Smooth muscle cell (in vitro differentiated cells): ENCODE measurements at regions not wholly inside any gene's neighbourhood (a gene's known extent, or its start where the extent isn't known, plus 50 kb on each side); places are given as distances from the start of the nearest gene placed in this dataset.

ENCODE experiments used
- DNase-seq: peaks from one replicate; lab custom pipeline; 2025; ENCODE audit not compliant: unreplicated experiment; lab: John Stamatoyannopoulos, UW
- H2AFZ ChIP-seq: fragments of 200-600 bp; sonication (generic); 2 replicates; pipeline ENCODE4 v1.6.0; 2016; ENCODE audit warnings: antibody characterized with exemption, low read depth, mild to moderate bottlenecking
- H3F3A ChIP-seq: fragments of 200-600 bp; sonication (generic); 2 replicates; pipeline ENCODE4 v1.6.0; 2017; ENCODE audit warnings: antibody characterized with exemption, low read depth
- H3K27ac ChIP-seq: fragments of 200-600 bp; sonication (generic); 2 replicates; pipeline ENCODE4 v1.5.1; 2016; ENCODE audit warnings: low read depth, mild to moderate bottlenecking
- H3K27me3 ChIP-seq: fragments of 200-600 bp; sonication (generic); 2 replicates; pipeline ENCODE4 v1.6.1; 2016; ENCODE audit warnings: low read depth, mild to moderate bottlenecking
- H3K36me3 ChIP-seq: fragments of 200-600 bp; sonication (generic); 2 replicates; pipeline ENCODE4 v1.5.1; 2016; ENCODE audit warnings: low read depth
- H3K4me1 ChIP-seq: fragments of 200-600 bp; sonication (generic); 2 replicates; pipeline ENCODE4 v1.5.1; 2016; ENCODE audit warnings: low read depth
- H3K4me2 ChIP-seq: fragments of 200-600 bp; sonication (generic); 2 replicates; pipeline ENCODE4 v1.6.0; 2016; ENCODE audit warnings: mild to moderate bottlenecking
- H3K4me3 ChIP-seq: fragments of 200-600 bp; sonication (generic); 2 replicates; pipeline ENCODE4 v1.5.1; 2016; ENCODE audit warnings: mild to moderate bottlenecking
- H3K79me2 ChIP-seq: fragments of 200-600 bp; sonication (generic); 2 replicates; pipeline ENCODE4 v1.6.0; 2016; ENCODE audit warnings: low read depth, mild to moderate bottlenecking
- H3K9ac ChIP-seq: fragments of 200-600 bp; sonication (generic); 2 replicates; pipeline ENCODE4 v1.6.0; 2016; ENCODE audit warnings: low read depth
- H3K9me3 ChIP-seq: fragments of 200-600 bp; sonication (generic); replicated peaks from 2 replicates; pipeline ENCODE4 v1.5.1; 2016; ENCODE audit warnings: low read depth
- H4K20me1 ChIP-seq: fragments of 200-600 bp; sonication (generic); 2 replicates; pipeline ENCODE4 v1.6.0; 2016; ENCODE audit warnings: low read depth
- CTCF ChIP-seq: fragments of 200-600 bp; sonication (generic); IDR thresholded peaks from 2 replicates; pipeline ENCODE4 v1.5.1; 2017; ENCODE audit warnings: borderline replicate concordance, mild to moderate bottlenecking, antibody characterized with exemption; ENCODE audit not compliant: insufficient read depth, poor library complexity, severe bottlenecking
- WGBS: methylation state at CpG from one replicate; pipeline ENCODE4 v1.1.7; 2016; ENCODE audit warnings: low lambda C conversion rate; 5-methylcytosine and 5-hydroxymethylcytosine counted together

GRCh38 chr12:58532855-58533608, 387.3 kb downstream of the LRIG3 start:
- Histone ChIP-seq H3K4me2 (no peak overlapping the region), H3K4me1 (no peaks in the 10 kb centered on the region)
- 91% methylated on average over 4 of the region's 4 CpGs for WGBS

GRCh38 chr12:58533652-58534051, 386.7 kb downstream of the LRIG3 start:
- Histone ChIP-seq H2AFZ (no peak overlapping the region), H3F3A (no peaks in the 10 kb centered on the region), H3K4me3 (no peak overlapping the region), H3K27me3 (no peaks in the 10 kb centered on the region), H3K4me1 (no peaks in the 10 kb centered on the region), H3K9me3 (no peaks in the 10 kb centered on the region), H3K9ac (no peak overlapping the region), H3K27ac (no peak overlapping the region), H3K4me2 (no peak overlapping the region), H4K20me1 (no peaks in the 10 kb centered on the region), H3K79me2 (no peaks in the 10 kb centered on the region), H3K36me3 (no peaks in the 10 kb centered on the region)
- WGBS: 84% methylated on average over 1 of the region's 1 CpG
- no peak for TF ChIP-seq CTCF
- DNase-seq: no peak

More at GRCh38 chr12:58532855-58533608, 387.3 kb downstream of the LRIG3 start:
- H3F3A ChIP-seq: no peaks in the 10 kb centered on the region
- no peak overlapping the region for H3K4me3 ChIP-seq
- no peak overlapping the region for H3K9ac ChIP-seq
- no peaks in the 10 kb centered on the region for H4K20me1 ChIP-seq
- no peak for DNase-seq
- H2AFZ ChIP-seq: no peak overlapping the region
- no peaks in the 10 kb centered on the region for H3K9me3 ChIP-seq
- TF ChIP-seq CTCF: no peak
- no peak overlapping the region for H3K27ac ChIP-seq
- H3K27me3 ChIP-seq: no peaks in the 10 kb centered on the region
- no peaks in the 10 kb centered on the region for H3K36me3 ChIP-seq
- no peaks in the 10 kb centered on the region for H3K79me2 ChIP-seq

- H3K27me3 ChIP-seq: no peaks in the 10 kb centered on the region
- no peak overlapping the region for H3K4me2 ChIP-seq
- H3K36me3 ChIP-seq: no peaks in the 10 kb centered on the region
- H3K27ac ChIP-seq: peak overlapping the region; percentile 33
- H3F3A ChIP-seq: no peaks in the 10 kb centered on the region
- no peaks in the 10 kb centered on the region for H4K20me1 ChIP-seq
- H3K4me3 ChIP-seq: no peak overlapping the region
- peak overlapping the region; percentile 50 for H2AFZ ChIP-seq
- no peak overlapping the region for H3K9ac ChIP-seq
- no peak for TF ChIP-seq CTCF
- WGBS: 68% methylated on average over 5 of the region's 5 CpGs
- no peaks in the 10 kb centered on the region for H3K4me1 ChIP-seq
- no peaks in the 10 kb centered on the region for H3K9me3 ChIP-seq
- no peaks in the 10 kb centered on the region for H3K79me2 ChIP-seq
- no peak for DNase-seq
Observed at GRCh38 chr12:58537278-58537677, 383.0 kb downstream of the LRIG3 start.

- no peaks in the 10 kb centered on the region for H4K20me1 ChIP-seq
- no peaks in the 10 kb centered on the region for H3K36me3 ChIP-seq
- H3K27me3 ChIP-seq: no peaks in the 10 kb centered on the region
- no peaks in the 10 kb centered on the region for H3F3A ChIP-seq
- 77% methylated on average over 4 of the region's 4 CpGs for WGBS
- H3K79me2 ChIP-seq: no peaks in the 10 kb centered on the region
- no peak overlapping the region for H3K27ac ChIP-seq
- H3K9ac ChIP-seq: no peak overlapping the region
- no peak overlapping the region for H3K4me2 ChIP-seq
- DNase-seq: no peak
- no peaks in the 10 kb centered on the region for H3K4me1 ChIP-seq
- TF ChIP-seq CTCF: no peak
- H3K9me3 ChIP-seq: no peaks in the 10 kb centered on the region
- no peak overlapping the region for H2AFZ ChIP-seq
- no peak overlapping the region for H3K4me3 ChIP-seq
Observed at GRCh38 chr12:58539295-58539694, 381.0 kb downstream of the LRIG3 start.
